GM12873 (cell line): ENCODE measurements at regions not wholly inside any gene's neighbourhood (a gene's known extent, or its start where the extent isn't known, plus 50 kb on each side); places are given as distances from the start of the nearest gene placed in this dataset.

Source experiments
- TF ChIP-seq, protein P1 (sequence below): IDR thresholded peaks from 2 replicates; pipeline ENCODE4 v1.5.1; 2012; ENCODE audit warnings: low read depth, mild to moderate bottlenecking, moderate library complexity, low read length, control low read depth; ENCODE audit not compliant: insufficient read depth; ENCODE audit errors: missing control alignments

DNA sequence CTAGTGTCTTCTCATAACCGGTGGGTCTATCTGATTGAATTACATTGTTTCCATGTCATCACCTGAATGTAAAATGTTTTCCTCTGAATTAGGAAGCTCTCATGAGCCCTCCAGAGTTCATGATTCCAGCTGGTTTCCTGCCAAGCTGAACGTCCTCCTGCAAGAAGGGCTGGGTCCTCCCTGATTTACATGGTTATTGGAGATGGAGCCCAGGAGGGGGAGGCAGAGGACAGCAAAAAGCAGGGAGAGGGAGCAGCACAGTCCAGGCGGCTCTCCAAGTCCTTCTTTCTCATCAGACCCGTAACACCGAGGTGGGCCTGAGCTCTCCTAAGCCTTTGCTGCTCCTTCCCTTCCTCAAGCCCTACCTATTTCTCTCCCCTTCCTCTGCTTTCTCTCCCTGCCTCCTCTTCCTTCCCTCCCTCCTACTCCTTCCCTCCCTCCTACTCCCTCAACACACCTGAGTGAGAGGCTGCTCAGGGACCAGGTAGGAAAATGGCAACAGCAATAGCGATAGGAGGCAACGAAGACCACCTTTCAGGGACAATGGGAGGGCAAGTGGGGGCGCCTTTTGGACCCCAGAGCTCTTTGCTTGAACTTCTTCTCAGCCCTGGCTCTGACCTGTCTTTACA, 265.9 kb downstream of the PRDM2 start:
- TF ChIP-seq, protein P1, sequence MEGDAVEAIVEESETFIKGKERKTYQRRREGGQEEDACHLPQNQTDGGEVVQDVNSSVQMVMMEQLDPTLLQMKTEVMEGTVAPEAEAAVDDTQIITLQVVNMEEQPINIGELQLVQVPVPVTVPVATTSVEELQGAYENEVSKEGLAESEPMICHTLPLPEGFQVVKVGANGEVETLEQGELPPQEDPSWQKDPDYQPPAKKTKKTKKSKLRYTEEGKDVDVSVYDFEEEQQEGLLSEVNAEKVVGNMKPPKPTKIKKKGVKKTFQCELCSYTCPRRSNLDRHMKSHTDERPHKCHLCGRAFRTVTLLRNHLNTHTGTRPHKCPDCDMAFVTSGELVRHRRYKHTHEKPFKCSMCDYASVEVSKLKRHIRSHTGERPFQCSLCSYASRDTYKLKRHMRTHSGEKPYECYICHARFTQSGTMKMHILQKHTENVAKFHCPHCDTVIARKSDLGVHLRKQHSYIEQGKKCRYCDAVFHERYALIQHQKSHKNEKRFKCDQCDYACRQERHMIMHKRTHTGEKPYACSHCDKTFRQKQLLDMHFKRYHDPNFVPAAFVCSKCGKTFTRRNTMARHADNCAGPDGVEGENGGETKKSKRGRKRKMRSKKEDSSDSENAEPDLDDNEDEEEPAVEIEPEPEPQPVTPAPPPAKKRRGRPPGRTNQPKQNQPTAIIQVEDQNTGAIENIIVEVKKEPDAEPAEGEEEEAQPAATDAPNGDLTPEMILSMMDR = peak; percentile 40

DNA sequence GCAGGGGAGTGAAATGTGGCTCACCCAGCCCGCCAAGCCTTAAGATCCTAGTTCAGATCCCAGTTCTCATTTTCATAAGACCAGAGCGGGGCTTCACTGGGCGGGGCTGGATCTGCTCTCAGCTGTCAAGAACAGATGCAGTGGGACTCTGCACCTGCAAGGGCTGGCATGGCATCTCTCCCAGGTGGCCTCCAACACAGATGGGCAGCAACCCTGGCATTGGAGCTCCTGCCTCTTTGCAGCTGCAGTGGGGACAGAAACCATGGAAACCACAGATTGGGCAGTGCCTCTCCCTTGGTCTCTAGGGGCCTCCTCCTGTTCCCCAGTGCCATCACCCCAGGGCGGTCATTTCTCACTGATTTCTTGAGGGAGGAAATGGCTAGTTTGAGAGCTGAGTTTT, 267.7 kb downstream of the PRDM2 start:
- TF ChIP-seq, protein P1 = no peak

DNA sequence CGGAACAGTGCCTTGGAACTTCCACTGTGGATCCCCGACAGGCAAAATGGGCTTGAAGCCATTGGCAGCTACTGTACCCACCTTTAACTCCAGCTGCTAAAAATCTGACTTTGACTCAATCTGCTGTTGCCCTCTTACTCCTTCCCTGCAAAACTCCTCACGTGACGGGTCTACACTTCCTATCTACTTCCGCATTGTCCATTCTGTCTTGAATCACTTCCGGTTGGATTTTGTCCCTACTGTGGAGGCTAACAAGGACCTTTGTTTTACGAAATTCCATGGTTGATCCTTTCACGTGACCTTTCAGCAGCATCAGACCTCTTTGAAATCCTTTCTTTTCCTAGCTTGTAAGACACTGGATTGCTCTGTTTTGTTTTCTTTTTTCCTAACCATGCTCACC, 268.4 kb downstream of the PRDM2 start:
- TF ChIP-seq, protein P1 = no peak

DNA sequence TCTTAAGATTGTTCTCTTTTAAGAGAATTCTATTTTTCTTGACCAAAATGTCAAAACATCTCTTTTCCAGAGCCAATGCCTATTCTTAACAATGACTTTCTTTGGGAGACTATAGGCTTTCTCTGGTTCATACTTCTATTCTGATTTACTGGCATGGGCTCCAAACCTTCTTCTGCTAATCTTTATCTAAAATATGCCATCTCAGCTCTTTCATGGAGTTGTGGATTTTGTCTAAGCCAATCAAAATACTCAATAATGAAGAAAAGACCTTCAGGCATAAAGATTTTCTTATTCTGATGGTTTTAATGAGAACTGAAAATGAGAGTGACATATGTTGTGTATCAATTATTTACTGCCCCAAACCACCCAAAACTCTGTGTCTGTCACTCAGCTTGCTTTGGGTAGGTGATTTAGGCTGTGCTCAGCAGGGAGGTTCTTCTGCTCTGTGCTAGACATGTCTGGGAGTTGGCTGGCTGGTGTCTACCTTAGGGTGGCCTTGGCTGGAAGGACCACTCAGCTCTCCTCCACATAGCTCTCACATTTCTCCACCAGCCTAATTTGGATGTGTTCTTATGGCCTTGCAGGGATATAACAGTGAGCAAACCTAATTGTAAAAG, 270.8 kb downstream of the PRDM2 start:
- TF ChIP-seq, protein P1 = no peak

DNA sequence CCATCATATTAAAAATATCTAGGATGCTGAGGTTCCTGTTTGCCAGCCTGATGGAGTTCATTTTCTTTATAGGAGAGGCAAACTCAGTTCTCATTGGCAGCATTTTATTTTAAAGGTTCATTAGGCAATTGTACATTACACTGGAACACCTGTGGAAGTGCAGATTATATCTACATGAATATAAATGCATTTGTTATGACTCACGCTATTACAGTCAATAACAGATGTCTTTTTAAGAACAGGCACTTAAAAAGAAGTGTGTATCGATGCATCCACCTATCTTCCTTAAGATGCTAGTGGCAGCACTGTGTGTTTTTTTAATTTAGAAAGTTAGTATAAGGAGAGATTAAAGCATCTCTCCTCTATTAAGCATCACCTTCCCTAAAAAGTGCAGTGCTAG, 276.5 kb downstream of the PRDM2 start:
- TF ChIP-seq, protein P1 = no peak

DNA sequence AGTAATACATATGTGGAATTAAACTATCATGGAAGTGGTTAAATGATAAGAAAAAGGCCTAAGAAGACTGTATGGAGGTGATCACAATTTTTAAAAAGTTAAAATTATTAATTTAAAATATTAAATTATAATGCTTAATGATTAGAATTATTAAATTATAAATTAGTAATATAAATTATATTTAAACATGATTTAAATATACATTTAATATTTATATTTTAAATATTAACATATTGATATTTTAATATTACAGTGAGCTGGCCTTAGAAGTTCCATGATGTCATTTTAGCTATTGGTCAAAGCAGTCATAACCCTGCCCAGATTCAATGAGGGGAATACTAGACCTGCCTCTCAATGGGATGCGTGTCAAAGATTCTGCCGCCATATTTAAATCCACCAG, 281.2 kb downstream of the PRDM2 start:
- TF ChIP-seq, protein P1 = no peak

DNA sequence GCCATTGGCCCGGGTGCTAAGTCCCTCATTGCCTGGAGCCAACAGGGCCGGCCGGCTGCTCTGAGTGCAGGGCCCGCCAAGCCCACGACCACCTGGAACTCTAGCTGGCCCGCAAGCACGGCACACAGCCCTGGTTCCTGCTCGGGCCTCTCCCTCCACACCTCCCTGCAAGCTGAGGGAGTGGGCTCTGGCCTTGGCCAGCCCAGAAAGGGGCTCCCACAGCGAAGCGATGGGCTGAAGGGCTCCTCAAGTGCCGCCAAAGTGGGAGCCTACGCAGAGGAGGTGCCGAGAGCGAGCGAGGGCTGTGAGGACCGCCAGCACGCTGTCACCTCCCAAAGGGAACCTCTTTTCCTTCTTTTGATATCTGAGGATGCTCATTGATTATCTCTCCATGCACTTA, 283.4 kb downstream of the PRDM2 start:
- TF ChIP-seq, protein P1 = no peak
